Stimulated activated naive CD4-positive, alpha-beta T cell (primary cell): ENCODE measurements at regions not wholly inside any gene's neighbourhood (a gene's known extent, or its start where the extent isn't known, plus 50 kb on each side); places are given as distances from the start of the nearest gene placed in this dataset.

Experiments used
- DNase-seq, 6 experiments: peaks; one replicate each; lab custom pipeline; 2025; lab: John Stamatoyannopoulos, UW

DNA sequence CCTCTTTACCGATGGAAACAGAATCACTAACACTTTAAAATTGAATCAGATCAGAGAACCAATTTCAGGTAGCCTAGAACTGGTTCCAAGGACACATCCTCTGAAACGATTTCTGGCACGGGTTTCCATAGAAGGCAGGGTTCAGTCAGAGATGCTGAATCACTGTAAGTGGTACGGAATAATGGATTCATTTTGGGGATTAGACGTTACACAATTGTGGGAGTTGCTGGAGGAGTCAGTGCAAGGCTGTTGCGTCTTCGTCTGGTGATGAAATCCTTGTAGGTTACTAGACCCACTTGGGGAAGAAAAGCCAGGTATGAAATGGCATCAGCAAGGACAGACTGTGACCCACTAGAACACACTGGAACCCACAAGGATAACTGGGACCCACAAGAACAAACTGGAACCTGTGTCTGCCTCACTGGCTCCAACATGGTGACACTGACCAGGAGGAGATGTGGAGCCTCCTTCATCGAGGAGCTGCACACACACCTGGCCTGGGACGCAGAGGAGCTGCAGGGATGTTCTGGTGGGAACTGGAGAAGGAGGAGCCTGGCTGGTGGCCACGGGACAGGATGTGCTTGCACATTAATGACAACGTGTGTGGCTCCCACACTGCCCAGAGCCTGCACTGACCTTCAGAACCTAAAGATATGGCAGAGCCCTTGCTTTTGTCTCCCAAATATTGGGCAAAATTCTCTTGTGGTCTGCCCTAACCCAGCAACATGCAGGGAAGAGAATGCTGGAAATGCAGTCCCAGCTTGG is 105.1 kb downstream of the TRAPPC11 start:
- no peak for DNase-seq

- no peak for DNase-seq
Observed at GRCh38 chr4:183765251-183765911, 106.3 kb downstream of the TRAPPC11 start.

GRCh38 chr4:183766140-183766539 is 107.0 kb downstream of the TRAPPC11 start:
- no peak for DNase-seq

GRCh38 chr4:183770906-183771305 is 111.8 kb downstream of the TRAPPC11 start:
- no peak for DNase-seq

DNA sequence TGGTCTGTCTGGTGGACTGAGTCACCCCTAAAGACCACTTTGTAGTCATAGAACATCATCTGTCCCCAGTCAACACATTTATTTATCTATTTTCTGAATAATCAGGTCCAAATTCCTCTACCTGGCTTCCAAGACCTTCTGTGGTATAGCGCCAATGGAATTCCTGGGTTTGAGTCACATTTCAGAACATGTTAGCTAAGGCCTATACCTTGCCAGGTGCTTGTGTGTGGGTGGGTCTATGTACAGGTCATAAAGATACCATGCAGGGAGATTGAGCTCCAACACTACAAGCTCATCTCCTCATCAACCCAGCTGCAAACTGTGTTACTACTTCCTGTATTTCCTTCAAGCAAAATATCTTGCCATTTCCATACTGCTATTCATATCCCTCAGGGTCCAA is 113.3 kb downstream of the TRAPPC11 start:
- DNase-seq = no peak

GRCh38 chr4:183773790-183774189 is 114.7 kb downstream of the TRAPPC11 start:
- no peak for DNase-seq

DNA sequence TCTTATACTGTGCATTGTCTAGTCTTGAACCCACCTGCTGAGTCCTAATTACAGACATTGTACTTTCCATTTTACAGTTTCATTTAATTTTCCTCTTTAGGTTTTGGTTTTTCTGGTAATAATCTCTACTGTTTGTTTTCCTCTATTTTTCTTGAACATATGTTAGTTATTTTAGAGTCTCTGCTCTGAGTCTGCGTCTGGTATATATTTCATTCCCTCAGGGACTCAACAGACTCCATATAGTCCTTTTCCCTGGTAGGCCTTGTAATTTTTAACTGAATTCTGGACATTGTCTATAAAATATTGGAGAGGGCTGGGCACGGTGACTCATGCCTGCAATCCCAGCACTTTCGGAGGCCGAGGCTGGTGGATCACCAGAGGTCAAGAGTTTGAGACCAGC is 121.8 kb upstream of the STOX2 start:
- DNase-seq = no peak

DNA sequence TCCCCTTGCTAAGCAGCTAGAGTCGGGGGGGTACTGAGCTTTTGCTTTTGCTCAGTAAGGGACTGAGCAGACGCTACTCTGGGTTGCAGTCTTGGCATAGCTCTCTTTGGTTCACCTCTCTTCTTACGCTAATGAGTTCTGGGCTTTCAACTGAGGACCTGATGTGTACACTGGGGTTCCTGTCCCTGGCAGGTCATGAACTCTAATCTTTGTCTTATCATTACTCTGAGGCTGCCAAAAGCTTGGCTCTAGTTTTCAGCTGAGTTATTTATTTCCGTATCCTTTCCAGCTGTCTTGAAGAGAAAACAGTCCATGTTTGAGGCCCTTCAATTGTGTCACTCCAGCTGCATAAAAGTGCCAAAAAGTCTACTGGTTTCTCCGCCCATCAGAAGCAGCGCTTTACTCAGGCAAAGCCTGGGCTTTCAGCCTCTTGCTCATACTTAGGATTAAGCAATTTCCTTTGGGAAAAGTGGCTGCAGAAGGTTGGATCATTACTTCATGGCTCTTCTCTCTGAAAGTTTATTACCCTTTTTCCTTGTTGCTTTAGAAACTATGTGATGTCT is 121.0 kb upstream of the STOX2 start:
- no peak for DNase-seq

DNA sequence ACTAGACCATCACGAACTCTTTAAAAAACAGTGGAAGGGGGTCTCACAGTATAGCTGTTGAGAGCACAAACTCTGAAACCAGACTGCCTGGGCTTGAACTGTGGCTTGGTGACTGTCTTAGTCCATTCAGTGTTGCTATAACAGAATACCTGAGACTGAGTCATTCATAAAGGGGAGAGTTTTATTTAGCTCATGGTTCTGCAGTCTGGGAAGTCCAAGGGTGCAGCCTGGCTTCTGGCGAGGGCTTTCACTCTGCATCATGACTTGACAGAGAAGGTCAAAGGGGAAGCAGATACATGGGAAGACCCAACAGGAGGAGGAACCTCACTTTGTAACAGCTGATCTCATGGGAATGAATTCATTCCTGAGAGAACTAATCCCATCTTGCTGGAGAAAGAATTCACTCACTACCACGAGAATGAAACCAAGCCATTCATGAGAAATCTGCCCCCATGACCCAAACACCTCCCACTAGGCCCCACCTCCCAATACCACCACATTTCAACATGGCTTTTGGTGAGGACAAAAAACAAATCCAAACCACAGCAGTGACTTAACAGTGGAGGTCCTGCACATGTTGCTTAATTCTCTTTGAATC is 116.7 kb upstream of the STOX2 start:
- no peak for DNase-seq

- DNase-seq = no peak
Observed at GRCh38 chr4:183789657-183790056, 115.5 kb upstream of the STOX2 start.

- DNase-seq = no peak
Observed at GRCh38 chr4:183790661-183791060, 114.4 kb upstream of the STOX2 start.

DNA sequence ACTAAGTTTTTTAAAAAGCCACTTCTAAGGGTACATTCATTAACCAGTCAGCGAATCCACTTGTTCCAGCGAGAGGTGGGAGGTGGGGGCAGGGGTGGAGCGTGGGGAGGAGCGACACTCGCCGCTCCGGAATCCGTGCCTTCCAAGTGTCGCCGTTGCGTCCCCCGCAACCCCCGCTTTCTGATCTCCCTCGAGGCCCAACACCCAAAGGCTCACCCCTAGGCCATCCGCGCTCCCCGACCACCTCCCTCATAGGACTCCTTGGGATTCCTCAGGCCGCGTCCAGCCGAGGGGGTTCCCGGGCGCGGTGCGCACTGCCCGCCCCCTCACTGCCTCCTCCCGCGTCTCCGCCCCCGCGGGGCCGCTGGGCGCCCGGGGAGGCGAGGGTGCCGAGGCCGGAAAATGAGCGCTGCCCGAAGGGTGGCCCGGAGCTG is 108.1 kb upstream of the STOX2 start:
- no peak for DNase-seq

GRCh38 chr4:183797445-183798300 is 107.4 kb upstream of the STOX2 start:
- no peak for DNase-seq

DNA sequence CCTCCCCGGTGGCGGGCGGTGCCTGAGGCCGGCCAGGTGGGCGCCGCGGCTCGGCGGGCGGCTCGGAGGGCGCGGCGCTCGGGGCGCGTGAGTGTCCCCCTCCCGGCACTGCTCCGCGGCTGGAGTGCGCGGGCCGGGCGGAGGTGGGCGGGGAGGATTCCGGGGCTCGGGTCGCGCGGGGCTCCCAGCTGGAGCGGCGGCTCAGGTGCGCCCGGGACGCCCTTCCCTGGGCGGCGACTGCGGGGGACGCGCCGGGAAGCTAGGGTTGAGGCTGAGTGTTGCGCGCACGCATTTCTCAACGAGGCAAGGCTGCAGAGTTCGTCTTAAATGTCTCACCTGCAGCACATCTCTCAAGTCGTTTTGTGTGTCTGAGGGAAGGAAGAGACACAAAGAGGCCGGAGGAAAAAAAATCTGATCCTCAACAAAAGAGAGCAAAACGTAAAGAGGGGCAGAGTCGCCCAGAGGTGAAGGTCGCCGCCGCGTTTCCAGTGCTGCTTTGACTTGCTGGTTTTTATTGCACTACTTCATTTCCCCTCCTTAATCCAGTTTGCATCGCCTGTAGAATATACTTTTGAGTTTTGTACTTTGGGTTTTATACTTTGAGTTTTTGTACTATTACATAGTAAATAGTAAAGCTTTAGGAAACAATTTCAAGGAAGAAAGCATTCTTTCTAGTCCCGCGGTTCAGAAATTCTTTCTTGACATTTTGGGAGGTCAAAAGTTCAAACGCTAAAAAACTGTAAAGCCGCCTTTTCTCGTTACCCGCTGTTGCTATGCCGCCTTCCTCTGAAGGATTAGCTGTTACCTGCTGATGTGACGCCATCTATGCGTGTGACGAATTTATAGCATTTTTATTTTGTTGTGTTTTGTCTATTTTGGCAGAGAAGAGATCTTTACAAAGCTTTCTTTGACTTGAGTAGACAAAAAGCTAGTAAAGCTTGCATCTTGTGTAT is 106.5 kb upstream of the STOX2 start:
- peak in 2 of 6 experiments; percentile 4 to 10 for DNase-seq

DNA sequence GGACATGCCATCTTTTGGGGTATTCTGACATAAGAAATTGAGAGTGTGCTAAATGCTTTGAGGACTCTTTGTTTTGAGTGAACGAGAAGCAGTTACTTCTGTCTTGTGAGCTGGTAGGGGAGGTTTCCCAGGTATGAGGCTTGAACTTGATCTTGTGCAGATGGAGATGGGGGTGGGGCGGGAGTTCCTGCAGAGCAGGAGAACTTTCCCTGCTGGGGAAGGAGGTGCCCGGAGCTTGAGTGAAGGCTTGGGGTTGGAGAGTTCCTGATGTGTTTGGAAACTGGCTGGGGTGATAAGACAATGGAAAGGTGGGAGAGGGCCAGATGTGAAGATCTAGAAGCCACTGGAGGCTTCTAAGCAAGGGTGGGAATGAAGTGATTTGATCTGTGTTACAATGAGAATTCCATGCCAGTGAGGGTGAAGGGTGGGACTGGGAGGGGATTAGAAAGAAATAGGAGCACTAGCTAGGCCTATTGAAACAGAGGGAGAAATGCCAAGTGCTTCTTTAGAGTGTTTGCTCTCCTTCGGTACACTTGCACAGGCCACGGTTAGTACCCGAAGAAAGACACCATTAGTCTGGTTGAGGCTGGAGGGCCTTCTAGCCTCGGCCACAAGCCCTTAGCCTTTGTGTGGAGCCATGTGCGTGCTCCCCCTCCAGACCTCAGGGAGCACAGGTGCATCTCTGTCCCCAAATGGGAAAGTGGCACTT is 103.5 kb upstream of the STOX2 start:
- DNase-seq = no peak

DNA sequence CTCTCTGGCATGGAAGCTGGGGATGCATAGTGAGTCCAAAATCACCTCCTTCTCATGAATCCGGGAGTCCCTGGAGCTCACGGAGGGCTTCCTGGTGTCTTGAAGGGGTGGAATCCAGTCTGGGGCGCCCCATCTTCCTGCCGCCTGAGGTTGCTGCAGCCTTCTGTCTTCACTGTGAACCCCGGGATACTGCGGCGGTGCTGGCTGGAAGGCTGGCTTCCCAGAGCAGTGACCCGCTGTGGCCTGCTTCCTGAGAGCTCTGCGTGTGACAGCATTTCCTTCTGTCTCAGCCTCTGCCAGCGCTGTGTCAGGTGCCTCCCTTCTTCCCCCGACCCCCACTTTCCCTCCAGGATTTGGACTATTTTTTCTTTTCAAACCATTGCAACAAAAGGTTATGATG is 98.8 kb upstream of the STOX2 start:
- no peak for DNase-seq

GRCh38 chr4:183807420-183808096 is 97.5 kb upstream of the STOX2 start:
- DNase-seq = no peak

DNA sequence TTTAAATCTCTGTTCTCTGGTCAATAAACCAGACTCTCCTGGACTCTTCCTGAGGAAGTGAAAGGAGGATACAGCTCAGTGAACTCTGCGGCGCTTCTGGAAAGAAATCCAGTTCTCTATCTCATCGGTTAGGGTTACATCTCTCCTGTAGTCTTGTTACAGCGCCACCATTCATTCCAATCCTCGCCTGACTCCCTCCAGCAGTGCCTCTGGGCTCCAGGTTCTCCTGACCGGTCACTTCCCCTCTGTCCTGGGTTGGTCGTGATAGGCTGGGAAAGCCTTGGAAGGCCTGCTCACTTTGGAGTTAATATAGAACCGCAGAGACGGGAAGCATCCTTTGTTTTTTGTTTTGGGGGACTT is 97.0 kb upstream of the STOX2 start:
- DNase-seq = no peak

- DNase-seq = no peak
Observed at GRCh38 chr4:183812567-183812966, 92.5 kb upstream of the STOX2 start.

DNA sequence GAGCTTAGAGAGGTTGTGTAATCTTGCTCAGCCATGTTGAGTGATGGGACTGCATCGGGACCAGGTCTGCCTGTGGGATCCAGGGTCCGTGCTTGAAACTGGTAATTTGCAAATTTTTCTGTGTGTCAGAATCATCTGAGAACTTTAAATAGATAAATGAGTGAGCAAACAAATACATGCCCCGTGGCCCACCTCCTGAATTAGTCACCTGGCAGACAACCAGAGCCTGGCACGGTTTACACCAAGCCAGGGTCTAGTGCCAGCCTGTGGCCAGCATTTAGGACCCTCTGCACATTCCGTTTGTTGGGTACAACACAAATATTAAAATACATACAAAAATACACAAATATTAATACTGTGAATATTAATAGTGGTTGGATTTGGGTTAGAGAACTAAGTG is 90.6 kb upstream of the STOX2 start:
- no peak for DNase-seq
